ENCODE measurements at regions not wholly inside any gene's neighbourhood (a gene's known extent, or its start where the extent isn't known, plus 50 kb on each side); places are given as distances from the start of the nearest gene placed in this dataset.

GRCh38 chr5:57106661-57107060 lies 67.2 kb upstream of the GPBP1 start:
- TF ChIP-seq CTCF (conservative IDR thresholded peaks at IDR 0.05; ENCODE audit: low read depth, low read length) (no peak), EZH2phosphoT487 (IDR thresholded peaks at IDR 0.05; ENCODE audit: borderline replicate concordance, low read length) (no peak), EZH2 (IDR thresholded peaks at IDR 0.05; ENCODE audit: low read length, unreplicated experiment) (no peak)
- intact Hi-C loops (cut with micrococcal nuclease) = no loop called here
- no peaks in the 10 kb centered on the region for H4K20me1 ChIP-seq (ENCODE audit: low read length)
- no TSS peak for BruUV-seq (replicated peaks)
- CTCF ChIA-PET = no interaction called here
- H3K9me3 ChIP-seq (ENCODE audit: low read length) = no peaks in the 10 kb centered on the region
- ATAC-seq = no peak
- no peaks in the 10 kb centered on the region for H3K36me3 ChIP-seq (ENCODE audit: low read depth, low read length)
- no peak for DNase-seq
- no peaks in the 10 kb centered on the region for H3K79me2 ChIP-seq (ENCODE audit: low read length)
- H3K4me1 ChIP-seq (ENCODE audit: insufficient read depth, low read length) = no peaks in the 10 kb centered on the region
- H3K27me3 ChIP-seq (ENCODE audit: low read length) = no peaks in the 10 kb centered on the region
- H3K4me3 ChIP-seq (ENCODE audit: low read length) = no peak overlapping the region
- no peak overlapping the region for H2AFZ ChIP-seq (ENCODE audit: low read length)
- H3K4me2 ChIP-seq (ENCODE audit: low read length) = no peak overlapping the region
- H3K9ac ChIP-seq (ENCODE audit: low read length) = no peak overlapping the region
- H3K27ac ChIP-seq (ENCODE audit: low read length) = no peak overlapping the region
- H3K9me2 ChIP-seq (replicated peaks; ENCODE audit: low read length) = no peaks in the 10 kb centered on the region
- no peaks in the 10 kb centered on the region for H3F3A ChIP-seq (ENCODE audit: low read length, unreplicated experiment)
- POLR2A ChIA-PET (ENCODE audit: unreplicated experiment) = no interaction called here

GRCh38 chr5:57111993-57112392 lies 61.9 kb upstream of the GPBP1 start:
- Histone ChIP-seq H4K20me1 (ENCODE audit: low read length) (no peaks in the 10 kb centered on the region), H3K79me2 (ENCODE audit: low read length) (no peaks in the 10 kb centered on the region), H3K4me1 (ENCODE audit: insufficient read depth, low read length) (no peaks in the 10 kb centered on the region), H3F3A (ENCODE audit: low read length, unreplicated experiment) (no peaks in the 10 kb centered on the region), H3K9me3 (ENCODE audit: low read length) (no peaks in the 10 kb centered on the region), H3K36me3 (ENCODE audit: low read depth, low read length) (no peaks in the 10 kb centered on the region), H3K9me2 (replicated peaks; ENCODE audit: low read length) (no peaks in the 10 kb centered on the region), H3K27ac (ENCODE audit: low read length) (no peak overlapping the region), H3K27me3 (ENCODE audit: low read length) (no peaks in the 10 kb centered on the region), H2AFZ (ENCODE audit: low read length) (no peak overlapping the region), H3K9ac (ENCODE audit: low read length) (no peak overlapping the region), H3K4me2 (ENCODE audit: low read length) (no peak overlapping the region), H3K4me3 (ENCODE audit: low read length) (no peak overlapping the region)
- intact Hi-C loops (cut with micrococcal nuclease) = no loop called here
- POLR2A ChIA-PET (ENCODE audit: unreplicated experiment) = no interaction called here
- no TSS peak for BruUV-seq (replicated peaks)
- no peak for DNase-seq
- TF ChIP-seq EZH2 (IDR thresholded peaks at IDR 0.05; ENCODE audit: low read length, unreplicated experiment) = no peak
- TF ChIP-seq CTCF (conservative IDR thresholded peaks at IDR 0.05; ENCODE audit: low read depth, low read length) = no peak
- no peak for TF ChIP-seq EZH2phosphoT487 (IDR thresholded peaks at IDR 0.05; ENCODE audit: borderline replicate concordance, low read length)
- CTCF ChIA-PET = no interaction called here
- ATAC-seq = no peak

GRCh38 chr5:57113481-57113880 lies 60.4 kb upstream of the GPBP1 start:
- intact Hi-C loops (cut with micrococcal nuclease) = no loop called here
- DNase-seq = no peak

More at GRCh38 chr5:57113481-57113880, 60.4 kb upstream of the GPBP1 start:
- H3K9me2 ChIP-seq (replicated peaks; ENCODE audit: low read length) = no peaks in the 10 kb centered on the region
- no peaks in the 10 kb centered on the region for H3K27me3 ChIP-seq (ENCODE audit: low read length)
- POLR2A ChIA-PET (ENCODE audit: unreplicated experiment) = no interaction called here
- no peaks in the 10 kb centered on the region for H3K9me3 ChIP-seq (ENCODE audit: low read length)
- no peaks in the 10 kb centered on the region for H3K36me3 ChIP-seq (ENCODE audit: low read depth, low read length)
- no peak overlapping the region for H3K9ac ChIP-seq (ENCODE audit: low read length)
- CTCF ChIA-PET = no interaction called here
- no peaks in the 10 kb centered on the region for H4K20me1 ChIP-seq (ENCODE audit: low read length)
- no peaks in the 10 kb centered on the region for H3K4me1 ChIP-seq (ENCODE audit: insufficient read depth, low read length)
- H3K4me3 ChIP-seq (ENCODE audit: low read length) = no peak overlapping the region
- no peak for ATAC-seq
- H3F3A ChIP-seq (ENCODE audit: low read length, unreplicated experiment) = no peaks in the 10 kb centered on the region
- no peaks in the 10 kb centered on the region for H3K79me2 ChIP-seq (ENCODE audit: low read length)
- no TSS peak for BruUV-seq (replicated peaks)
- TF ChIP-seq EZH2 (IDR thresholded peaks at IDR 0.05; ENCODE audit: low read length, unreplicated experiment) (no peak), EZH2phosphoT487 (IDR thresholded peaks at IDR 0.05; ENCODE audit: borderline replicate concordance, low read length) (no peak), CTCF (conservative IDR thresholded peaks at IDR 0.05; ENCODE audit: low read depth, low read length) (no peak)
- no peak overlapping the region for H2AFZ ChIP-seq (ENCODE audit: low read length)
- no peak overlapping the region for H3K4me2 ChIP-seq (ENCODE audit: low read length)
- no peak overlapping the region for H3K27ac ChIP-seq (ENCODE audit: low read length)
